ENCODE measurements at regions not wholly inside any gene's neighbourhood (a gene's known extent, or its start where the extent isn't known, plus 50 kb on each side); places are given as distances from the start of the nearest gene placed in this dataset.
A peak's percentile ranks its signal among the peaks of the same experiment; 100 is the strongest.

- Histone ChIP-seq H3K27me3 (replicated peaks in 1 of 4; ENCODE audit: control insufficient read depth in 3 of 4, extremely low read depth in 1 of 4, insufficient read depth in 3 of 4, low read length in 3 of 4) (no peaks in the 10 kb centered on the region), H3K4me2 (ENCODE audit: insufficient read depth in 1 of 2, low read depth in 2 of 2, low read length in 2 of 2) (no peak overlapping the region), H3K9me3 (ENCODE audit: insufficient read depth in 2 of 2, low read depth in 1 of 2, low read length in 1 of 2) (peaks cover 4 to 5% of the 10 kb centered on the region in 2 experiments; a peak in 1 of 4 replicates), H3K18ac (ENCODE audit: extremely low read depth, low read length) (no peak overlapping the region), H4K5ac (ENCODE audit: insufficient read length, low read depth, low read length) (no peak overlapping the region), H2AFZ (ENCODE audit: low read length) (no peak overlapping the region), H2BK12ac (ENCODE audit: low read depth, low read length) (no peak overlapping the region), H3K4me1 (replicated peaks in 1 of 4; ENCODE audit: control insufficient read depth in 3 of 4, insufficient read depth in 4 of 4, low read length in 3 of 4) (peaks cover 0 to 3% (median 0%) of the 10 kb centered on the region in 4 experiments; a peak in 1 of 7 replicates), H3K56ac (replicated peaks; ENCODE audit: insufficient read length, low read depth, low read length) (no peak overlapping the region), H2BK120ac (replicated peaks; ENCODE audit: low read depth, low read length) (no peak overlapping the region), H2BK5ac (ENCODE audit: low read depth, low read length) (no peak overlapping the region), H4K20me1 (replicated peaks in 1 of 2; ENCODE audit: control insufficient read depth in 1 of 2, insufficient read depth in 2 of 2, low read length in 2 of 2) (no peaks in the 10 kb centered on the region), H3K79me2 (ENCODE audit: control insufficient read depth in 1 of 2, insufficient read depth in 2 of 2, low read length in 2 of 2) (no peaks in the 10 kb centered on the region), H2BK15ac (ENCODE audit: low read length) (no peak overlapping the region), H4K8ac (ENCODE audit: extremely low read depth, insufficient read depth, low read length) (no peak overlapping the region), H3K23ac (ENCODE audit: insufficient read length) (no peak overlapping the region), H3K14ac (ENCODE audit: insufficient read length) (no peak overlapping the region), H3K36me3 (ENCODE audit: control insufficient read depth in 2 of 4, insufficient read depth in 4 of 4, low read length in 3 of 4) (no peaks in the 10 kb centered on the region), H2AK5ac (ENCODE audit: low read depth, low read length) (no peak overlapping the region), H3K23me2 (ENCODE audit: low read depth, low read length) (no peaks in the 10 kb centered on the region), H4K91ac (replicated peaks; ENCODE audit: insufficient read length, low read length) (no peak overlapping the region), H3K79me1 (ENCODE audit: low read depth, low read length) (no peaks in the 10 kb centered on the region), H2BK20ac (ENCODE audit: low read length) (no peak overlapping the region), H3K9ac (replicated peaks in 1 of 4; ENCODE audit: extremely low read depth in 1 of 4, low read depth in 3 of 4, low read length in 3 of 4) (no peak overlapping the region), H3K4ac (replicated peaks; ENCODE audit: insufficient read length, low read depth, low read length) (no peak overlapping the region), H3K4me3 (ENCODE audit: extremely low read depth in 1 of 4, insufficient read depth in 2 of 4, low read depth in 3 of 4, low read length in 4 of 4) (no peak overlapping the region), H3K27ac (ENCODE audit: low read depth, low read length) (no peak overlapping the region)
- 87% methylated on average over 2 of the region's 2 CpGs; no CpG with 5 or more reads in 1 of the 2 experiments for WGBS, 2 experiments (ENCODE audit: extremely low coverage in 1 of 2, insufficient coverage in 1 of 2, insufficient read length in 1 of 2, insufficient replicate concordance in 2 of 2, low coverage in 1 of 2, low lambda C conversion rate in 2 of 2, missing lambda C conversion rate in 1 of 2)
- ChIA-PET POLR2A (ENCODE audit: partially characterized antibody) (no interaction called here), CTCF (ENCODE audit: partially characterized antibody) (no interaction called here)
- no peak for TF ChIP-seq USF2 (IDR thresholded peaks at IDR 0.05; ENCODE audit: low read length)
- TF ChIP-seq RAD21 (IDR thresholded peaks at IDR 0.05 in 1 of 2, conservative IDR thresholded peaks at IDR 0.05 in 1 of 2; ENCODE audit: low read depth in 2 of 2, low read length in 2 of 2) = 0 out of 4 replicates have a peak, but pooled peaks of 1 of the 2 experiments have one; percentile 9
- no peak for TF ChIP-seq YY1 (IDR thresholded peaks at IDR 0.05; ENCODE audit: low read depth, low read length)
- TF ChIP-seq RNF2 (IDR thresholded peaks at IDR 0.05; ENCODE audit: borderline replicate concordance, low read depth, low read length, missing control alignments, poor library complexity, severe bottlenecking) = no peak
- DNase-seq (ENCODE audit: low read depth in 1 of 2, low spot score in 2 of 2) (no peak), FAIRE-seq (no peak)
Observed at GRCh38 chrX:138082896-138083295, 517.0 kb downstream of the ZIC3 start.
